IMR-90 (cell line): ENCODE measurements at regions not wholly inside any gene's neighbourhood (a gene's known extent, or its start where the extent isn't known, plus 50 kb on each side); places are given as distances from the start of the nearest gene placed in this dataset.
A peak's percentile ranks its signal among the peaks of the same experiment; 100 is the strongest.

ENCODE experiments used
- ATAC-seq: fragments of 200-7000 bp; cut with Tn5 transposase; 2 replicates; pipeline ENCODE4 v1.9.1; 2020; ENCODE audit warnings: low read depth, mild to moderate bottlenecking, moderate library complexity
- BruUV-seq: library from RNA; stranded (reverse); fragments of 400-500 nt; replicated peaks from 2 replicates; lab custom pipeline; 2021; lab: Mats Ljungman, UMichigan
- CTCF ChIA-PET: fragments of 300-600 bp; formaldehyde crosslinking; extraction: SDS; loops from one replicate; lab custom pipeline; 2021; ENCODE audit warnings: antibody characterized with exemption; lab: Yijun Ruan, JAX
- POLR2A ChIA-PET: fragments of 300-600 bp; sonication (Branson Sonifier 250); formaldehyde crosslinking; loops from one replicate; lab custom pipeline; 2022; ENCODE audit warnings: antibody characterized with exemption; ENCODE audit not compliant: unreplicated experiment; lab: Charles Lee
- DNase-seq: peaks from one replicate; pipeline ENCODE4 v3.0.0; 2013
- H2AFZ ChIP-seq: replicated peaks from 2 replicates; pipeline ENCODE3; 2013; ENCODE audit warnings: low read length, mild to moderate bottlenecking; ENCODE audit not compliant: poor library complexity
- H2AK5ac ChIP-seq: 2 replicates; pipeline ENCODE4 v1.6.1; 2013; ENCODE audit warnings: low read depth, low read length, inconsistent platforms
- H2AK9ac ChIP-seq: replicated peaks from 2 replicates; pipeline ENCODE3; 2013; ENCODE audit warnings: mild to moderate bottlenecking, low read depth, low read length, moderate library complexity; ENCODE audit not compliant: poor library complexity
- H2BK120ac ChIP-seq: 2 replicates; pipeline ENCODE4 v1.6.1; 2013; ENCODE audit warnings: low read depth, low read length, inconsistent platforms
- H2BK15ac ChIP-seq: 3 replicates; pipeline ENCODE4 v1.6.1; 2013; ENCODE audit warnings: low read depth, low read length, inconsistent platforms
- H2BK20ac ChIP-seq: 2 replicates; pipeline ENCODE4 v1.6.1; 2013; ENCODE audit warnings: low read depth, mild to moderate bottlenecking, inconsistent platforms, low read length, moderate library complexity
- H2BK5ac ChIP-seq: 2 replicates; pipeline ENCODE4 v1.6.1; 2013; ENCODE audit warnings: mild to moderate bottlenecking, low read depth, low read length, inconsistent platforms; ENCODE audit not compliant: poor library complexity, severe bottlenecking
- H3K14ac ChIP-seq: replicated peaks from 2 replicates; pipeline ENCODE4 v1.6.1; 2013; ENCODE audit warnings: low read depth, low read length, inconsistent platforms
- H3K18ac ChIP-seq: 2 replicates; pipeline ENCODE4 v1.6.1; 2013; ENCODE audit warnings: low read depth, low read length, control low read depth
- H3K23ac ChIP-seq: 2 replicates; pipeline ENCODE4 v1.6.1; 2013; ENCODE audit warnings: low read depth, low read length, inconsistent platforms
- H3K27ac ChIP-seq: 2 replicates; pipeline ENCODE4 v1.5.1; 2013; ENCODE audit warnings: mild to moderate bottlenecking, control low read depth, low read length; ENCODE audit not compliant: insufficient read depth
- H3K27me3 ChIP-seq: 2 replicates; pipeline ENCODE4 v1.6.1; 2013; ENCODE audit warnings: low read length; ENCODE audit not compliant: control insufficient read depth, insufficient read depth
- H3K36me3 ChIP-seq: 2 replicates; pipeline ENCODE4 v1.6.1; 2013; ENCODE audit warnings: low read length, mixed read lengths; ENCODE audit not compliant: control insufficient read depth, insufficient read depth
- H3K4ac ChIP-seq: 2 replicates; pipeline ENCODE4 v1.6.1; 2013; ENCODE audit warnings: low read depth, low read length, inconsistent platforms
- H3K4me1 ChIP-seq: 2 replicates; pipeline ENCODE4 v1.6.1; 2013; ENCODE audit warnings: low read length, mixed read lengths; ENCODE audit not compliant: control insufficient read depth, insufficient read depth
- H3K4me2 ChIP-seq: 2 replicates; pipeline ENCODE4 v1.6.1; 2013; ENCODE audit warnings: low read depth, mild to moderate bottlenecking, control low read depth, low read length, moderate library complexity
- H3K4me3 ChIP-seq: 2 replicates; pipeline ENCODE4 v1.5.1; 2013; ENCODE audit warnings: low read depth, mild to moderate bottlenecking, control low read depth, low read length, moderate library complexity; ENCODE audit not compliant: insufficient read depth
- H3K56ac ChIP-seq: 2 replicates; pipeline ENCODE4 v1.6.1; 2013; ENCODE audit warnings: low read length, inconsistent platforms; ENCODE audit not compliant: insufficient read depth; ENCODE audit errors: extremely low read depth
- H3K79me1 ChIP-seq, 2 experiments: 2 replicates each; pipeline ENCODE4 v1.6.1; 2013; ENCODE audit warnings: low read length in 2 of 2, inconsistent platforms in 1 of 2, low read depth in 1 of 2
- H3K9ac ChIP-seq: 2 replicates; pipeline ENCODE4 v1.6.1; 2013; ENCODE audit warnings: low read depth, low read length, control low read depth
- H3K9me1 ChIP-seq: 2 replicates; pipeline ENCODE4 v1.6.1; 2013; ENCODE audit warnings: low read length, inconsistent platforms; ENCODE audit not compliant: insufficient read depth
- H3K9me3 ChIP-seq: 2 replicates; pipeline ENCODE4 v1.6.1; 2013; ENCODE audit warnings: low read length; ENCODE audit not compliant: control insufficient read depth, insufficient read depth
- H4K20me1 ChIP-seq: 2 replicates; pipeline ENCODE4 v1.6.1; 2013; ENCODE audit warnings: low read length, inconsistent platforms; ENCODE audit not compliant: insufficient read depth
- H4K5ac ChIP-seq: 2 replicates; pipeline ENCODE4 v1.6.1; 2013; ENCODE audit warnings: mild to moderate bottlenecking, low read depth, low read length, control low read depth
- H4K8ac ChIP-seq, 2 experiments: 2 replicates each; pipeline ENCODE4 v1.6.1; 2013; ENCODE audit warnings: low read depth in 2 of 2, low read length in 2 of 2, control low read depth in 1 of 2, inconsistent platforms in 1 of 2
- H4K91ac ChIP-seq: 2 replicates; pipeline ENCODE4 v1.6.1; 2013; ENCODE audit warnings: low read depth, low read length, inconsistent platforms; ENCODE audit not compliant: insufficient read depth
- CHD1 ChIP-seq: IDR thresholded peaks from 2 replicates; pipeline ENCODE4 v1.6.1; 2012; ENCODE audit warnings: low read depth, low read length, improper control_type of control experiment
- NFE2L2 ChIP-seq: fragments of 150-350 bp; IDR thresholded peaks from 2 replicates; pipeline ENCODE4 v1.6.1; 2016; ENCODE audit warnings: low read depth, mild to moderate bottlenecking, low read length
- RAD21 ChIP-seq: IDR thresholded peaks from 2 replicates; pipeline ENCODE4 v1.6.1; 2012; ENCODE audit warnings: low read length, improper control_type of control experiment
- WGBS, 2 experiments: methylation state at CpG; one replicate each; pipeline versions ENCODE4 v1.1.5 to v1.1.7; 2013; ENCODE audit warnings: missing lambda C conversion rate in 2 of 2; ENCODE audit not compliant: insufficient read length in 1 of 2; ENCODE audit errors: extremely low coverage in 2 of 2; 5-methylcytosine and 5-hydroxymethylcytosine counted together
- dilution Hi-C: fragments of 300-500 bp; cut with HindIII; formaldehyde crosslinking; loops from one replicate; pipeline ENCODE4 v1.14.3; 2018; ENCODE audit warnings: low sequenced_read_pairs; ENCODE audit not compliant: unreplicated experiment
- in situ Hi-C: fragments of 300-500 bp; cut with MboI; formaldehyde crosslinking; loops from 3 replicates; pipeline ENCODE4 v1.14.3; 2019; ENCODE audit warnings: low sequenced_read_pairs, inconsistent platforms, mixed read lengths
- intact Hi-C: fragments of 100-400 bp; cut with micrococcal nuclease; formaldehyde crosslinking; loops from 2 replicates; pipeline ENCODE4 v1.10.0; 2022

DNA sequence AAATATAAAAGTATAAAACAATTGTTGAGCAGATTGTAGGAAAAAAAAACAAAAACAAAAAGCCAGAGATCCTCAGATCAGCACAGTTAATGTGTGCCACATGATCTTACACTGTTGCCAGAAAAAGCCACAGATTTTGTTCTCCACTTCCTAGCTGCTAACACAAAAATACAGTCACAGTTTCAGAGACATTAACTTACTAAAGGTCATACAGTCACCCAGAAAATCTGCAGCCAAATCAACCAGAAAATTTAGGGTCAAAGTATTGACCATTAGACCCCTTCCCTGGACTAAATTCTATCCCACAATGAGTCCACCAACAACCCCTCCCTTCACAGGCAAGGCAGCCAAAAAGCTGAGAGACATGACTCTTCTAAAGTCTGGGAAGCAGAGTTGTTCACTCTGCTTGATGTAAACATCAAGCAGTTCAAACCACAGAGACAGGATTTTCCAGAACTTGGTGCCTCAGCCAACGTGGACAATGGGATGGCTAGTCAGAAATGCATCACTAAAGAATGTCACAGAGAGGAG lies 59.1 kb downstream of the SST start:
- no peak overlapping the region for H3K4me2 ChIP-seq
- in situ Hi-C loops: no loop called here

More for the DNA sequence above, 59.1 kb downstream of the SST start:
- no peak overlapping the region for H3K4ac ChIP-seq
- no peak overlapping the region for H4K91ac ChIP-seq
- no peaks in the 10 kb centered on the region for H3K79me1 ChIP-seq
- no peak overlapping the region for H2AK9ac ChIP-seq
- no peak overlapping the region for H3K18ac ChIP-seq
- no peaks in the 10 kb centered on the region for H4K20me1 ChIP-seq
- no peak overlapping the region for H3K27ac ChIP-seq
- no peak overlapping the region for H2BK15ac ChIP-seq
- no peaks in the 10 kb centered on the region for H3K4me1 ChIP-seq
- POLR2A ChIA-PET: no interaction called here
- no peak overlapping the region for H2AK5ac ChIP-seq
- no peaks in the 10 kb centered on the region for H3K36me3 ChIP-seq
- TF ChIP-seq NFE2L2 (no peak), CHD1 (no peak), RAD21 (no peak)
- no peak overlapping the region for H3K23ac ChIP-seq
- no peak overlapping the region for H2BK120ac ChIP-seq
- no peak for ATAC-seq
- H4K8ac ChIP-seq: no peak overlapping the region
- no peak overlapping the region for H3K4me3 ChIP-seq
- CTCF ChIA-PET: interaction anchor here (1.7 to 3.2 kb wide), 2 partner anchors 46 to 291 kb away, joined by 4 to 11 read pairs; no protein-coding TSS in a partner anchor
- dilution Hi-C loops (no loop called here), intact Hi-C loops (no loop called here)
- no peak overlapping the region for H2BK20ac ChIP-seq
- no peak overlapping the region for H2BK5ac ChIP-seq
- peak; percentile 6 for DNase-seq
- no peak overlapping the region for H3K14ac ChIP-seq
- no peaks in the 10 kb centered on the region for H3K9me3 ChIP-seq
- no peak overlapping the region for H2AFZ ChIP-seq
- H3K9ac ChIP-seq: no peak overlapping the region
- H4K5ac ChIP-seq: no peak overlapping the region
- no peak overlapping the region for H3K56ac ChIP-seq
- peaks cover 6% of the 10 kb centered on the region for H3K27me3 ChIP-seq
- 0% methylated on average over 1 of the region's 1 CpG; no CpG with 5 or more reads in 1 of the 2 experiments for WGBS, 2 experiments
- H3K9me1 ChIP-seq: no peaks in the 10 kb centered on the region
- no TSS peak for BruUV-seq
